Fibroblast of skin of back (primary cell): ENCODE measurements at regions not wholly inside any gene's neighbourhood (a gene's known extent, or its start where the extent isn't known, plus 50 kb on each side); places are given as distances from the start of the nearest gene placed in this dataset.
"Not testable (repeated sequence)": the region's sequence is repeated elsewhere in the genome, so short reads cannot be mapped to it uniquely, and the experiment has no call there.

Experiments
- DNase-seq: peaks from one replicate; pipeline ENCODE4 v3.0.0-alpha.2; 2013

GRCh38 chr3:81363816-81364215 is 397.6 kb downstream of the GBE1 start:
- DNase-seq: no peak

- peak; percentile 1 for DNase-seq
These were observed 407.3 kb downstream of the GBE1 start for GRCh38 chr3:81354119-81354518.

GRCh38 chr3:81352867-81353266 is 408.6 kb downstream of the GBE1 start:
- peak; percentile 16 for DNase-seq

GRCh38 chr3:81349816-81350340 is 411.6 kb downstream of the GBE1 start:
- DNase-seq: no peak

GRCh38 chr3:81339040-81339845 is 422.2 kb downstream of the GBE1 start:
- peak; percentile 15 for DNase-seq

GRCh38 chr3:81336470-81336869 is 425.0 kb downstream of the GBE1 start:
- no peak for DNase-seq

- DNase-seq: not testable (repeated sequence)
These were observed 431.6 kb downstream of the GBE1 start for GRCh38 chr3:81329835-81330234.

GRCh38 chr3:81326245-81326644 is 435.2 kb downstream of the GBE1 start:
- DNase-seq: no peak

- no peak for DNase-seq
These were observed 440.6 kb downstream of the GBE1 start for GRCh38 chr3:81320862-81321261.

GRCh38 chr3:81315030-81315429 is 446.4 kb downstream of the GBE1 start:
- DNase-seq: no peak

GRCh38 chr3:81311321-81311720 is 450.1 kb downstream of the GBE1 start:
- DNase-seq: no peak

- DNase-seq: peak; percentile 82
These were observed 453.1 kb downstream of the GBE1 start for GRCh38 chr3:81308306-81308705.

- DNase-seq: no peak
These were observed 454.2 kb downstream of the GBE1 start for GRCh38 chr3:81307221-81307620.

GRCh38 chr3:81303321-81303720 is 458.1 kb downstream of the GBE1 start:
- DNase-seq: no peak

GRCh38 chr3:81302045-81302444 is 459.4 kb downstream of the GBE1 start:
- peak; percentile 58 for DNase-seq

GRCh38 chr3:81301230-81301629 is 460.2 kb downstream of the GBE1 start:
- DNase-seq: no peak

- DNase-seq: no peak
These were observed 461.0 kb downstream of the GBE1 start for GRCh38 chr3:81300324-81300927.

GRCh38 chr3:81299481-81299880 is 462.0 kb downstream of the GBE1 start:
- no peak for DNase-seq

- DNase-seq: no peak
These were observed 465.4 kb downstream of the GBE1 start for GRCh38 chr3:81295906-81296577.

GRCh38 chr3:81293156-81293555 is 468.3 kb downstream of the GBE1 start:
- DNase-seq: no peak

GRCh38 chr3:81291586-81291985 is 469.9 kb downstream of the GBE1 start:
- DNase-seq: no peak

GRCh38 chr3:81289676-81290075 is 471.8 kb downstream of the GBE1 start:
- DNase-seq: peak; percentile 58
